ENCODE measurements at regions not wholly inside any gene's neighbourhood (a gene's known extent, or its start where the extent isn't known, plus 50 kb on each side); places are given as distances from the start of the nearest gene placed in this dataset.
"Not testable (repeated sequence)": the region's sequence is repeated elsewhere in the genome, so short reads cannot be mapped to it uniquely, and the experiment has no call there.

DNA sequence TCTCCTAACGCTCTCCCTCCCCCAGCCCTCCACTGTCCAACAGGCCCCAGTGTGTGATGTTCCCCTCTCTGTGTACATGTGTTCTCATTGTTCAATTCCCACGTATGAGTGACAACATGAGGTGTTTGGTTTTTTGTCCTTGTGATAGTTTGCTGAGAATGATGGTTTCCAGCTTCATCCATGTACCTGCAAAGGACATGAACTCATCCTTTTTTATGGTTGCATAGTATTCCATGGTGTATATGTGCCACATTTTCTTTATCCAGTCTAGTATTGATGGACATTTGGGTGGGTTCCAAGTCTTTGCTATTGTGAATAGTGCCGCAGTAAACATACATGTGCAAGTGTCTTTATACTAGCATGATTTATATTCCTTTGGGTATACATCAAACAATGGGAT is 347.4 kb downstream of the MAGEE1 start:
- H3K4me1 ChIP-seq (ENCODE audit: insufficient read depth, low read length, severe bottlenecking); H3K9ac ChIP-seq (ENCODE audit: low read length); H3K36me3 ChIP-seq (ENCODE audit: insufficient read depth, low read length); H3K4me3 ChIP-seq (ENCODE audit: low read depth, low read length, poor library complexity, severe bottlenecking); H3K9me3 ChIP-seq (ENCODE audit: low read length); H3F3A ChIP-seq (ENCODE audit: insufficient read depth, low read length); H3K27ac ChIP-seq (ENCODE audit: low read depth, low read length, poor library complexity, severe bottlenecking); H3K79me2 ChIP-seq (ENCODE audit: insufficient read depth, low read length); H2AFZ ChIP-seq (ENCODE audit: low read length); H4K20me1 ChIP-seq (ENCODE audit: insufficient read depth, low read length); H3K27me3 ChIP-seq (ENCODE audit: insufficient read depth, low read length); H3K4me2 ChIP-seq (ENCODE audit: low read length); H3K9me2 ChIP-seq (ENCODE audit: low read depth, low read length): not testable (repeated sequence)

DNA sequence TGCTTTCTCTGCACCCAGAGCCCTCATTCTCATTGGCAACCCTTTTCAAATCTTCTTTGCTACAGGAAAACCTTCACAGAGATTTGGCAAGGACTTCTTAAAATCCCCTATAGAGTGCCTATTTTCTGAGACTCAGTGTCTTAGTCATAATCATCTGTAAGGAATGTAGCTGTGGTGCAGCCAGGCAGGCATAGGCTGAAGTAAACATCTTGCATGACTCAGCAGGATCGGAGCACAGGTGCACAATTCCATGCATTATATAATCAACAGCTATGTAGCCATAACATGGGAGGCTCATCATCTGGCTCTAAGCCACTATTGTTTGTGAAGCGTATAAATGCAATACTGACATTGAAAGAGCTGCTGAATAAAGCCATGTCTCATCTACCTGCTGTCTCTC is 368.8 kb downstream of the MAGEE1 start:
- H3K9me2 ChIP-seq (ENCODE audit: low read depth, low read length): no peaks in the 10 kb centered on the region
- no peaks in the 10 kb centered on the region for H3K36me3 ChIP-seq (ENCODE audit: insufficient read depth, low read length)
- H3F3A ChIP-seq (ENCODE audit: insufficient read depth, low read length): no peaks in the 10 kb centered on the region
- H2AFZ ChIP-seq (ENCODE audit: low read length): no peak overlapping the region
- no peak for TF ChIP-seq EZH2 (IDR thresholded peaks at IDR 0.05; ENCODE audit: borderline replicate concordance, low read length)
- TF ChIP-seq, protein P1, sequence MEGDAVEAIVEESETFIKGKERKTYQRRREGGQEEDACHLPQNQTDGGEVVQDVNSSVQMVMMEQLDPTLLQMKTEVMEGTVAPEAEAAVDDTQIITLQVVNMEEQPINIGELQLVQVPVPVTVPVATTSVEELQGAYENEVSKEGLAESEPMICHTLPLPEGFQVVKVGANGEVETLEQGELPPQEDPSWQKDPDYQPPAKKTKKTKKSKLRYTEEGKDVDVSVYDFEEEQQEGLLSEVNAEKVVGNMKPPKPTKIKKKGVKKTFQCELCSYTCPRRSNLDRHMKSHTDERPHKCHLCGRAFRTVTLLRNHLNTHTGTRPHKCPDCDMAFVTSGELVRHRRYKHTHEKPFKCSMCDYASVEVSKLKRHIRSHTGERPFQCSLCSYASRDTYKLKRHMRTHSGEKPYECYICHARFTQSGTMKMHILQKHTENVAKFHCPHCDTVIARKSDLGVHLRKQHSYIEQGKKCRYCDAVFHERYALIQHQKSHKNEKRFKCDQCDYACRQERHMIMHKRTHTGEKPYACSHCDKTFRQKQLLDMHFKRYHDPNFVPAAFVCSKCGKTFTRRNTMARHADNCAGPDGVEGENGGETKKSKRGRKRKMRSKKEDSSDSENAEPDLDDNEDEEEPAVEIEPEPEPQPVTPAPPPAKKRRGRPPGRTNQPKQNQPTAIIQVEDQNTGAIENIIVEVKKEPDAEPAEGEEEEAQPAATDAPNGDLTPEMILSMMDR (IDR thresholded peaks at IDR 0.05; ENCODE audit: low read length): no peak
- H3K79me2 ChIP-seq (ENCODE audit: insufficient read depth, low read length): no peaks in the 10 kb centered on the region
- no peaks in the 10 kb centered on the region for H4K20me1 ChIP-seq (ENCODE audit: insufficient read depth, low read length)
- no peak overlapping the region for H3K27ac ChIP-seq (ENCODE audit: low read depth, low read length, poor library complexity, severe bottlenecking)
- no peaks in the 10 kb centered on the region for H3K9me3 ChIP-seq (ENCODE audit: low read length)
- no peaks in the 10 kb centered on the region for H3K27me3 ChIP-seq (ENCODE audit: insufficient read depth, low read length)
- H3K4me1 ChIP-seq (ENCODE audit: insufficient read depth, low read length, severe bottlenecking): no peaks in the 10 kb centered on the region
- H3K9ac ChIP-seq (ENCODE audit: low read length): no peak overlapping the region
- no peak overlapping the region for H3K4me2 ChIP-seq (ENCODE audit: low read length)
- no peak overlapping the region for H3K4me3 ChIP-seq (ENCODE audit: low read depth, low read length, poor library complexity, severe bottlenecking)

DNA sequence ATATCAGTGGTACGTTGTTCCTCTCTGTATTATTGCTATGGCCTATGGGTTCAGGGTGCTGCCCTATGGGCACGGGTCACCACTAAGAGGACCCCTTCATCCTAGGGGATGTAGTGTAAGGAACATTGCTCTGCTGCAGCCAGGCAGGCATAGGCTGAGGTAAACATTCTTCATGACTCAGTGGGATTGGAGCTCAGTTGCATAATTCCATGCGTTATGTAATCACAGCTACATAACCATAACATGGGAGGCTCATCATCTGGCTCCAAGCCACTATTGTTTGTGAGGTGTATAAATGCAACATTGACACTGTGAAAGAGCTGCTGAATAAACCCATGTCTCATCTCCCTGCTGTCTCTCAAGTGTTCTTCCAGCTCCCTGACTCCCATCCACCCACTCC is 375.2 kb downstream of the MAGEE1 start:
- TF ChIP-seq EZH2 (IDR thresholded peaks at IDR 0.05; ENCODE audit: borderline replicate concordance, low read length): no peak
- TF ChIP-seq, protein P1 (IDR thresholded peaks at IDR 0.05; ENCODE audit: low read length): no peak
- Histone ChIP-seq H3K9me3 (ENCODE audit: low read length) (no peaks in the 10 kb centered on the region), H3K4me2 (ENCODE audit: low read length) (no peak overlapping the region), H3K27me3 (ENCODE audit: insufficient read depth, low read length) (no peaks in the 10 kb centered on the region), H3K4me1 (ENCODE audit: insufficient read depth, low read length, severe bottlenecking) (no peaks in the 10 kb centered on the region), H4K20me1 (ENCODE audit: insufficient read depth, low read length) (no peaks in the 10 kb centered on the region), H3K9me2 (ENCODE audit: low read depth, low read length) (no peaks in the 10 kb centered on the region), H3K27ac (ENCODE audit: low read depth, low read length, poor library complexity, severe bottlenecking) (no peak overlapping the region), H3K36me3 (ENCODE audit: insufficient read depth, low read length) (no peaks in the 10 kb centered on the region), H3K4me3 (ENCODE audit: low read depth, low read length, poor library complexity, severe bottlenecking) (no peak overlapping the region), H3F3A (ENCODE audit: insufficient read depth, low read length) (no peaks in the 10 kb centered on the region), H3K79me2 (ENCODE audit: insufficient read depth, low read length) (no peaks in the 10 kb centered on the region), H2AFZ (ENCODE audit: low read length) (no peak overlapping the region), H3K9ac (ENCODE audit: low read length) (no peak overlapping the region)

DNA sequence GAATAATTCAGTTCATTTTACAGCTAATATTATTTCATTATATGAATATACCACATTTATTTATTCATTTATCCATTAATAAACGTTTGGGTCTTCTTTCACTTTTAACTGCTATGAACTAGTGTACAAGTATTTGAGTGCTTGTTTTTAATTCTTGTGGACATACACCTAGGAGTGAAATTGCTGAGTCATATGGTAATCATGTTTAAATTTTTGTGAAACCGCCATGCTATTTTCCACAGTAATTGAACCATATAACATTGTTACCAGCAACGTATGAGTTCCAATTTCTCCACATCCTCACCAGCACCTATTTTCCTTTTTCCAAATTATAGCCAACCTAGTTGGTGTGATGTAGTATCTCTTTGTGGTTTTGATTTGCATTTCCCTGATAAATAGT is 388.2 kb downstream of the MAGEE1 start:
- Histone ChIP-seq H3K9me3 (ENCODE audit: low read length) (no peaks in the 10 kb centered on the region), H2AFZ (ENCODE audit: low read length) (no peak overlapping the region), H3K36me3 (ENCODE audit: insufficient read depth, low read length) (no peaks in the 10 kb centered on the region), H3K4me3 (ENCODE audit: low read depth, low read length, poor library complexity, severe bottlenecking) (no peak overlapping the region), H3K27me3 (ENCODE audit: insufficient read depth, low read length) (no peaks in the 10 kb centered on the region), H3K4me2 (ENCODE audit: low read length) (no peak overlapping the region), H3F3A (ENCODE audit: insufficient read depth, low read length) (no peaks in the 10 kb centered on the region), H3K27ac (ENCODE audit: low read depth, low read length, poor library complexity, severe bottlenecking) (no peak overlapping the region), H4K20me1 (ENCODE audit: insufficient read depth, low read length) (no peaks in the 10 kb centered on the region), H3K9ac (ENCODE audit: low read length) (no peak overlapping the region), H3K4me1 (ENCODE audit: insufficient read depth, low read length, severe bottlenecking) (no peaks in the 10 kb centered on the region), H3K79me2 (ENCODE audit: insufficient read depth, low read length) (no peaks in the 10 kb centered on the region), H3K9me2 (ENCODE audit: low read depth, low read length) (no peaks in the 10 kb centered on the region)
- TF ChIP-seq, protein P1 (IDR thresholded peaks at IDR 0.05; ENCODE audit: low read length): no peak
- no peak for TF ChIP-seq EZH2 (IDR thresholded peaks at IDR 0.05; ENCODE audit: borderline replicate concordance, low read length)

DNA sequence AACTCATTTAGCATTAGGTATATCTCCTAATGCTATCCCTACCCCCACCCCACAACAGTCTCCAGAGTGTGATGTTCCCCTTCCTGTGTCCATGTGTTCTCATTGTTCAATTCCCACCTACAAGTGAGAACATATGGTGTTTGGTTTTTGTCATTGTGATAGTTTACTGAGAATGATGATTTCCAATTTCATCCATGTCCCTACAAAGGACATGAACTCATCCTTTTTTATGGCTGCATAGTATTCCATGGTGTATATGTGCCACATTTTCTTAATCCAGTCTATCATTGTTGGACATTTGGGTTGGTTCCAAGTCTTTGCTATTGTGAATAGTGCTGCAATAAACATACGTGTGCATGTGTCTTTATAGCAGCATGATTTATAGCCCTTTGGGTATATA is 389.8 kb downstream of the MAGEE1 start:
- H3K4me3 ChIP-seq (ENCODE audit: low read depth, low read length, poor library complexity, severe bottlenecking); H4K20me1 ChIP-seq (ENCODE audit: insufficient read depth, low read length); H2AFZ ChIP-seq (ENCODE audit: low read length); H3K36me3 ChIP-seq (ENCODE audit: insufficient read depth, low read length); H3F3A ChIP-seq (ENCODE audit: insufficient read depth, low read length); H3K4me1 ChIP-seq (ENCODE audit: insufficient read depth, low read length, severe bottlenecking); H3K4me2 ChIP-seq (ENCODE audit: low read length); H3K9ac ChIP-seq (ENCODE audit: low read length); H3K79me2 ChIP-seq (ENCODE audit: insufficient read depth, low read length); H3K27me3 ChIP-seq (ENCODE audit: insufficient read depth, low read length); H3K9me2 ChIP-seq (ENCODE audit: low read depth, low read length); H3K9me3 ChIP-seq (ENCODE audit: low read length); H3K27ac ChIP-seq (ENCODE audit: low read depth, low read length, poor library complexity, severe bottlenecking): not testable (repeated sequence)

Data from OCI-LY1 (cell line).